ENCODE measurements at regions not wholly inside any gene's neighbourhood (a gene's known extent, or its start where the extent isn't known, plus 50 kb on each side); places are given as distances from the start of the nearest gene placed in this dataset.

- DNase-seq (no peak), ATAC-seq (no peak)
- intact Hi-C loops (cut with DNase I, micrococcal nuclease), result no loop called here
Measured at GRCh38 chr15:61748529-61748928, 311.7 kb downstream of the VPS13C start.

- ATAC-seq, result no peak
- intact Hi-C loops (cut with DNase I, micrococcal nuclease), result no loop called here
- no peak for DNase-seq
Measured at GRCh38 chr15:61746589-61746988, 313.7 kb downstream of the VPS13C start.

- DNase-seq (no peak), ATAC-seq (no peak)
- intact Hi-C loops (cut with DNase I, micrococcal nuclease), result no loop called here
Measured at GRCh38 chr15:61743345-61743909, 316.8 kb downstream of the VPS13C start.

GRCh38 chr15:61742591-61742990 lies 317.7 kb downstream of the VPS13C start:
- DNase-seq (no peak), ATAC-seq (no peak)
- intact Hi-C loops (cut with DNase I, micrococcal nuclease), result no loop called here

- DNase-seq (no peak), ATAC-seq (no peak)
- intact Hi-C loops (cut with DNase I, micrococcal nuclease), result no loop called here
Measured at GRCh38 chr15:61736790-61737189, 323.5 kb downstream of the VPS13C start.

GRCh38 chr15:61731099-61731498 lies 329.1 kb downstream of the VPS13C start:
- ATAC-seq (no peak), DNase-seq (no peak)

GRCh38 chr15:61729646-61730045 lies 330.6 kb downstream of the VPS13C start:
- intact Hi-C loops (cut with DNase I, micrococcal nuclease), result no loop called here
- ATAC-seq (no peak), DNase-seq (no peak)

More at GRCh38 chr15:61731099-61731498, 329.1 kb downstream of the VPS13C start:
- intact Hi-C loops (cut with DNase I, micrococcal nuclease), result no loop called here

- intact Hi-C loops (cut with DNase I, micrococcal nuclease), result no loop called here
- no peak for DNase-seq
- ATAC-seq, result no peak
Measured at GRCh38 chr15:61726166-61726565, 334.1 kb downstream of the VPS13C start.

- intact Hi-C loops (cut with DNase I, micrococcal nuclease), result no loop called here
- no peak for DNase-seq
- ATAC-seq, result no peak
Measured at GRCh38 chr15:61725251-61725650, 335.0 kb downstream of the VPS13C start.

GRCh38 chr15:61724251-61724939 lies 335.9 kb downstream of the VPS13C start:
- intact Hi-C loops (cut with DNase I, micrococcal nuclease), result no loop called here
- ATAC-seq (no peak), DNase-seq (no peak)

GRCh38 chr15:61721418-61721817 lies 338.8 kb downstream of the VPS13C start:
- DNase-seq (no peak), ATAC-seq (no peak)
- intact Hi-C loops (cut with DNase I, micrococcal nuclease), result no loop called here

GRCh38 chr15:61720197-61720704 lies 340.0 kb downstream of the VPS13C start:
- intact Hi-C loops (cut with DNase I, micrococcal nuclease), result no loop called here
- ATAC-seq (no peak), DNase-seq (no peak)

GRCh38 chr15:61715082-61715481 lies 345.2 kb downstream of the VPS13C start:
- peak; percentile 83 for ATAC-seq
- intact Hi-C loops (cut with DNase I, micrococcal nuclease), result no loop called here
- no peak for DNase-seq

GRCh38 chr15:61712129-61712759 lies 348.0 kb downstream of the VPS13C start:
- no peak for DNase-seq
- intact Hi-C loops (cut with DNase I, micrococcal nuclease), result no loop called here
- ATAC-seq, result no peak

GRCh38 chr15:61702224-61703020 lies 357.8 kb downstream of the VPS13C start:
- intact Hi-C loops (cut with DNase I, micrococcal nuclease), result no loop called here
- ATAC-seq (peak; percentile 58), DNase-seq (no peak)

GRCh38 chr15:61701455-61701854 lies 358.8 kb downstream of the VPS13C start:
- intact Hi-C loops (cut with DNase I, micrococcal nuclease), result no loop called here
- no peak for DNase-seq
- ATAC-seq, result peak; percentile 66

GRCh38 chr15:61700803-61701202 lies 359.4 kb downstream of the VPS13C start:
- ATAC-seq, result peak; percentile 89
- intact Hi-C loops (cut with DNase I, micrococcal nuclease), result no loop called here

GRCh38 chr15:61697796-61698195 lies 362.5 kb downstream of the VPS13C start:
- DNase-seq, result no peak
- intact Hi-C loops (cut with DNase I, micrococcal nuclease), result no loop called here
- no peak for ATAC-seq

More at GRCh38 chr15:61700803-61701202, 359.4 kb downstream of the VPS13C start:
- DNase-seq, result no peak

- intact Hi-C loops (cut with DNase I, micrococcal nuclease), result no loop called here
- DNase-seq, result no peak
- no peak for ATAC-seq
Measured at GRCh38 chr15:61689067-61689466, 371.2 kb downstream of the VPS13C start.
